SK-N-SH treated with all-trans-retinoic acid at 6 μM for 48 hours (cell line): ENCODE measurements at regions not wholly inside any gene's neighbourhood (a gene's known extent, or its start where the extent isn't known, plus 50 kb on each side); places are given as distances from the start of the nearest gene placed in this dataset.

Source experiments
- ATAC-seq: fragments of 200-7000 bp; cut with Tn5 transposase; 3 replicates; pipeline ENCODE4 v1.9.1; 2020; ENCODE audit warnings: mild to moderate bottlenecking, moderate library complexity
- CREB5 ChIP-seq: fragments of 250-450 bp; sonication (Bioruptor Pico); IDR thresholded peaks from 2 replicates; pipeline ENCODE4 v1.5.1; 2020; ENCODE audit warnings: low read depth, mild to moderate bottlenecking, moderate library complexity
- CSDC2 ChIP-seq: fragments of 250-450 bp; sonication (Bioruptor Pico); IDR thresholded peaks from 2 replicates; pipeline ENCODE4 v1.5.0; 2020; ENCODE audit warnings: mild to moderate bottlenecking, moderate library complexity
- ESRRG ChIP-seq: fragments of 250-450 bp; sonication (Bioruptor Pico); IDR thresholded peaks from 2 replicates; pipeline ENCODE4 v1.6.1; 2021; ENCODE audit warnings: mild to moderate bottlenecking
- GLIS3 ChIP-seq: fragments of 250-450 bp; sonication (Bioruptor Pico); IDR thresholded peaks from 2 replicates; pipeline ENCODE4 v1.5.0; 2020; ENCODE audit warnings: mild to moderate bottlenecking, moderate library complexity
- ISL1 ChIP-seq: fragments of 250-450 bp; sonication (Bioruptor Pico); IDR thresholded peaks from 2 replicates; pipeline ENCODE4 v2.1.2; 2022; ENCODE audit warnings: mild to moderate bottlenecking, moderate library complexity
- PATZ1 ChIP-seq: fragments of 250-450 bp; sonication (Bioruptor Pico); IDR thresholded peaks from 2 replicates; pipeline ENCODE4 v1.8.0; 2020; ENCODE audit warnings: mild to moderate bottlenecking, moderate library complexity, borderline replicate concordance
- POU6F1 ChIP-seq: fragments of 250-450 bp; sonication (Bioruptor Pico); IDR thresholded peaks from 2 replicates; pipeline ENCODE4 v1.8.0; 2021; ENCODE audit warnings: low read depth, mild to moderate bottlenecking, moderate library complexity, borderline replicate concordance
- PPARA ChIP-seq: fragments of 250-450 bp; sonication (Bioruptor Pico); IDR thresholded peaks from 2 replicates; pipeline ENCODE4 v1.5.0; 2020; ENCODE audit warnings: mild to moderate bottlenecking, borderline replicate concordance
- RARB ChIP-seq: fragments of 250-450 bp; sonication (Bioruptor Pico); IDR thresholded peaks from 2 replicates; pipeline ENCODE4 v1.8.0; 2021; ENCODE audit warnings: mild to moderate bottlenecking, moderate library complexity
- SNAI2 ChIP-seq: fragments of 250-450 bp; sonication (Bioruptor Pico); IDR thresholded peaks from 2 replicates; pipeline ENCODE4 v1.5.0; 2020; ENCODE audit warnings: mild to moderate bottlenecking, moderate library complexity
- TCF4 ChIP-seq: fragments of 250-450 bp; sonication (Bioruptor Pico); IDR thresholded peaks from 2 replicates; pipeline ENCODE4 v1.8.0; 2021; ENCODE audit warnings: mild to moderate bottlenecking, moderate library complexity, borderline replicate concordance
- TOX ChIP-seq: fragments of 250-450 bp; sonication (Bioruptor Pico); IDR thresholded peaks from 2 replicates; pipeline ENCODE4 v1.8.0; 2021; ENCODE audit warnings: mild to moderate bottlenecking, moderate library complexity, borderline replicate concordance
- TSHZ2 ChIP-seq: fragments of 250-450 bp; sonication (Bioruptor Pico); IDR thresholded peaks from 2 replicates; pipeline ENCODE4 v1.5.0; 2020; ENCODE audit warnings: mild to moderate bottlenecking, moderate library complexity
- ZC3H10 ChIP-seq: fragments of 250-450 bp; sonication (Bioruptor Pico); IDR thresholded peaks from 2 replicates; pipeline ENCODE4 v1.5.1; 2021; ENCODE audit warnings: mild to moderate bottlenecking, moderate library complexity
- ZFP3 ChIP-seq: fragments of 250-450 bp; sonication (Bioruptor Pico); IDR thresholded peaks from 2 replicates; pipeline ENCODE4 v1.5.0; 2020; ENCODE audit warnings: mild to moderate bottlenecking, moderate library complexity
- ZFP30 ChIP-seq: fragments of 450-650 bp; formaldehyde crosslinking; IDR thresholded peaks from 2 replicates; pipeline ENCODE4 v1.5.0; 2022; ENCODE audit warnings: mild to moderate bottlenecking, moderate library complexity
- ZNF565 ChIP-seq: fragments of 450-650 bp; formaldehyde crosslinking; conservative IDR thresholded peaks from 2 replicates; pipeline ENCODE4 v1.5.0; 2020; ENCODE audit warnings: low read depth, mild to moderate bottlenecking, moderate library complexity

GRCh38 chr6:106880952-106881351 lies 93.6 kb downstream of the CD24 start (continued):
- TF ChIP-seq TSHZ2 (CRISPR knock-in tag), result no peak
- TF ChIP-seq TOX (CRISPR knock-in tag), result no peak
- TF ChIP-seq CSDC2, result no peak
- no peak for TF ChIP-seq ISL1 (CRISPR knock-in tag)
- TF ChIP-seq GLIS3 (CRISPR knock-in tag), result no peak
- TF ChIP-seq SNAI2 (CRISPR knock-in tag), result no peak
- TF ChIP-seq RARB (CRISPR knock-in tag), result no peak
- no peak for TF ChIP-seq ZFP3 (CRISPR knock-in tag)

- no peak for TF ChIP-seq GLIS3 (CRISPR knock-in tag)
- TF ChIP-seq PPARA, result no peak
- TF ChIP-seq ESRRG, result no peak
- no peak for TF ChIP-seq SNAI2 (CRISPR knock-in tag)
- no peak for TF ChIP-seq POU6F1
- TF ChIP-seq ZC3H10 (CRISPR knock-in tag), result no peak
- TF ChIP-seq TSHZ2 (CRISPR knock-in tag), result no peak
- TF ChIP-seq TOX (CRISPR knock-in tag), result no peak
- TF ChIP-seq CSDC2, result no peak
- no peak for TF ChIP-seq TCF4
- TF ChIP-seq PATZ1 (CRISPR knock-in tag), result no peak
- TF ChIP-seq ZNF565 (CRISPR knock-in tag), result no peak
- TF ChIP-seq ZFP30 (CRISPR knock-in tag), result no peak
- TF ChIP-seq, all 23 proteins: peak for 0
- ATAC-seq, result no peak
Observed at GRCh38 chr6:106875782-106876321, 98.7 kb downstream of the CD24 start.

GRCh38 chr6:106874481-106874880 lies 100.0 kb downstream of the CD24 start:
- ATAC-seq, result no peak

More at GRCh38 chr6:106874481-106874880, 100.0 kb downstream of the CD24 start:
- TF ChIP-seq RARB (CRISPR knock-in tag) (no peak), ZFP3 (CRISPR knock-in tag) (no peak), SNAI2 (CRISPR knock-in tag) (no peak), CSDC2 (no peak), POU6F1 (no peak), CREB5 (CRISPR knock-in tag) (no peak), TSHZ2 (CRISPR knock-in tag) (no peak), TCF4 (no peak), GLIS3 (CRISPR knock-in tag) (no peak), ZFP30 (CRISPR knock-in tag) (no peak)
